Nucleus accumbens (tissue), 56 donors: ENCODE measurements at regions not wholly inside any gene's neighbourhood (a gene's known extent, or its start where the extent isn't known, plus 50 kb on each side); places are given as distances from the start of the nearest gene placed in this dataset.

Source experiments
- DNase-seq, 56 donors: peaks; one replicate each; lab custom pipeline; 2025; lab: John Stamatoyannopoulos, UW

DNA sequence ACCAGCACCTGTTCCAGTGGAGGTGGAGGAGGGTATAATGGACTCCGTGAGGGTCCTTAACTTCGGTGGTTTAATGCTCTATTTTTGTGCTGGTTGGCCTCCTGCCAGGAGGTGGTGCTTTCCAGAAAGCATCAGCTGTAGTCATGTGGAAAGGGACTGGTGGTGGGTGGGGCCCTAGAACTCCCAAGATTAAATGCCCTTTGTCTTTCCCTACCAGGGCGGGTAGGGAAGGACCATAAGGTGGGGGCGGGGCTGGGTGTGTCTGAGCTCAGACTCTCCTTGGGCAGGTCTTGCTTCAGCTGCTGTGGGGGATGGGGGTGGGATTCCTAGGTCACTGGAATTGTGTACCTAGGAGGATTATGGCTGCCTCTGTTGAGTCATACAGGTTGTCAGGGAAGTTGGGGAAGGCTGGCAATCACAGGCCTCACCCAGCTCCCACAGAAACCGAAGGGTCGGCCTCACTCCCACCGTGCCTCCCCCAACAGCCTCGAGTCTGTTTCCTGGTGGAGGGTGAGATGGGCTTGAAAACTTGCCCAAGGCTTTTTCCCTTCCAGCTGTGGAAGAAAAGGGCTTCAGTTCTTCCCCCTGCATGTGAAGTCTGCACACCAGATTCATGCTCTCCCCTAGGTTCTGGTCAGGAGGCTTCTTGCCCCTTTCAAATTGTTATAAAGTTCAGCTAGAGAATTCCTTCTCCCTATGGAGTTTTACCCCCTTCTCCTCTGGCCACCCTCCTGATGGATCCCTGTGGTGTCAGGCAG lies 60.3 kb upstream of the CLDN10 start:
- no peak for DNase-seq

DNA sequence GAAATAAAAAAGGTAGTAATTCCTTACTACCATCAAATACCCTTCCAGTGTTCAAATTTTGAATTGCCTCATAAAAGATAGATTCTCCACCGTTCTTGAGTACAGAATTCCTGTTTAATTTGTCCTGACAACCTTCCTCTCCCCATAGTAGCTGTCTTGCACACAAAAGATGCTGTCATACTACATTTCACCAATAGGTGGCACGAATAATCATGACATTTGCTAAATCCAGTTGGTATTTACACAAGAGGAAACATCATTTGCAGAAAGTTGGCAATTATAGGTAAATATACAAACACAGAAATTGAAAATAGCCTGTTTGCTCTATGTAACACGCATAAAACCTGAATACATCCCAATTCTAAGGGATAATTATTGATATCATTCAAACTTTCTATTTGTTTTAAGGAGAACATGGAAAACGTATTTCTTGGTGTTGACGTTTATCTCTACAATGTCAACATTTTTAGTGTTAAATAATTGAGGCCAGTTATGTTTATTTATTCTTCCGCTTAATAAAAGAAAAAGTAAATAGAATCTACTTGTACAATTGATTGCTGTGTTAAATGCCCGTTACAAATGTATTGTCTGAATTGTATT lies 58.3 kb upstream of the CLDN10 start:
- DNase-seq: no peak

DNA sequence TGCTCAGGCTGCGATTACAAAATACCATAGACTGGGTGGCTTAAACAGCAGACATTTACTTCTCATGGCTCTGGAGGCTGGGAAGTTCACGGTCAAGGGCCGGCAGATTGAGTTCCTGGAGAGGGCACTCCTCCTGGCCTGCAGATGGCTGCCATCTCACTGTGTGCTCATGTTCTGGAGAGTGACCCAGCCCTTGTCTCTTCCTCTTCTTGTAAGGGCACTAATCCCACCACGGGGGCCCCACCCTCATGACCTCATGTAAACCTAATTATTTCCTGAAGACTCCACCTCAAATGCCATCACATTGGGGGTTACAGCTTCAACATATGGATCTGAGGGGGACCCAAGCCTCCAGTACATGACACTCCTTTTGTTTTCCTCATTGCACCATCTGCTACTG lies 56.0 kb upstream of the CLDN10 start:
- no peak for DNase-seq

DNA sequence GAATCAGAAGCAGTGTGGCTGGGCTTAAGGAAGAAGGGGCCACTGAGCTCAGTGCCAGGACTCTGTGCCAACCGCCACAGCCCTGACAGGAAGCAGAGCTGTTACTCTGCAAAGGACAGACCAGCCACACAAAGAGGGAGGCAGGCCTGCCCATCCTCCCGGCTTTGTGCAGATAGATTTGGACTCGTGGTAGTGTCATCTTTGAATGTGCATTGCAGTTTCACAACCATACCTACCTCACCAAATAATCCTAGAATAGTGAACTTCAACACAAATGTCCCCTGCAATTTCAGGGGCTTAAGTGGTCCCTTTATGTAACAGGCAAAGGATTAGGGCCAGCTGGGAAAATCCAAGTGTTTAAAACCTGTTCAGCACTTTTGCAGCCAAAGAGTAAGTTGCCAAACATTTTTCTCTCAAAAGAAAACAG lies 55.1 kb upstream of the CLDN10 start:
- peak in 49 of 56 donors; percentile 3 to 80 (median 37) for DNase-seq

DNA sequence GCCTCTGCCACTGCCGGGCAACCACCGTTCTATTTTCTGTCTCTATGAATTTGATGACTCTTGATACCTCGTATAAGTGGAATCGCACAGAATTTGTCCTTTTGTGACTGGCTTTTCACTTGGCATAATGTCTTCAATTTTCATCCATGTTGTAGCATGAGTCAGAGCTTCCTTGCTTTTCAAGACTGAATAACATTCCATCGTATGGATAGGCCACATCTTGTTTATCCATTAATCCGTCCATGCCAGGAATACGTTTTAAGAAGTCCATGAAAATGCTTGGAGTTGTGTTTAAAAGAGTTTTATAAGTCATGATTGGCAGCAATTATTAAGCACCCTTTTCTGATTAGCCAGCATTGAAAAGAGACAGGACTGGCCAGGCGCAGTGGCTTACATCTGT lies 53.6 kb upstream of the CLDN10 start:
- no peak for DNase-seq

DNA sequence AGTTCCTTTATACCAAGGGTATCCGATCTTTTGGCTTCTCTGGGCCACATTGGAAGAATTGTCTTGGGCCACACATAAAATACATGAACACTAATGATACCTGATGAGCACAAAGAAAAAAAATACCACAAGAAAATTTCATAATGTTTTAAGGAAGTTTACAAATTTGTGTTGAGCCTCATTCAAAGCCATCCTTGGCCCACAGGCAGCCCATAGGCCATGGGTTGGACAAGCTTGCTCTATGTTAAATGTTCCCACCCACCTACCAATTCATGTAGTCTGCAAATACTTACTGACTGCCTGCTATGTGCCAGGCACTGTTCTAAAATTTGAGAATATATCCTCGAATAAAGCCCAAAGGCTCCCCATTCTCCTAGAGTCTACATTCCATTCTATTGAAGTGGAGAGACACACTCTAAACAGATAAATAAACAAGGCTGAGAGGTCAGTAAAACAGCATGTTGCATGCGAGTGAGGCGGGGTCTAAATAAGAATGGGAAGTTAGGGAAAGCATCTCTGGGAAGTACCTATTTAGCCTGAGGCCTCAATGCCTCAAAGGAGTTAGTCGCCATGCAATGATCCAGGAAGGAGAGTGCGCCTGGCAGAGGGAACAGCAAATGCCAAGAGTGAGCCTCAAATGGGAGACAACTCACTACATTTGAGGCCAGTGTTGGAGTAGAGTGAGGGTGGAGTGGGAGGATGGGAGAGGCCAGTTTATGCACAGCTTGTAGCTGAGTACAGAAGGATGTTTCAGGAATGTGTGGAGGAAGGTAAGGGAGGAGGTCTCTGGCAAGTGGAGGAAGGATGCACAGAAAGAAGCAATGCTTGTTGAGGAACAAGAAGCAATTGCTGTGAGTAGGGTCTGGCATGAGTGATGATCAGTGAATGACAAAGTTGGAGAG lies 52.5 kb upstream of the CLDN10 start:
- no peak for DNase-seq

DNA sequence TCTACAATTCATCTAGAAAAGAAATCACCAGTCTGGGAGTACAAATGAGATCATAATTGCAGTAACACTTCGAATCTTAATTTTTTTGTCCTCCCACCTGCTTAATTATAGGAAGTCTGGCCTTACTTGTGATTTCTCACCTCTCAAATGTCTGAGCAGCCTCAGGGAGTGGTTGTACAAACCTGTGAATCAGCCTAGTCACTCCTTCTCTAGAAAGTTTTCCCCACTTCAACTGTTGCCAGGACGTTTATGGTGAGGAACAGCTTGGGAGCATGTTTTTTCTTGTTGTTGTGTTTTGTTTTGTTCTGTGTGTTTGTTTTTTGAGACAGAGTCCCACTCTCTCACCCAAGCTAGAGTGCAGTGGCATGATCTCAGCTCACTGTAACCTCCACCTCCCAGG lies 50.3 kb upstream of the CLDN10 start:
- DNase-seq: no peak
